K562 (cell line): ENCODE measurements at regions not wholly inside any gene's neighbourhood (a gene's known extent, or its start where the extent isn't known, plus 50 kb on each side); places are given as distances from the start of the nearest gene placed in this dataset.

ENCODE experiments used
- MAFG ChIP-seq: fragments of 450-650 bp; conservative IDR thresholded peaks from 2 replicates; pipeline ENCODE4 v1.6.1; 2016; ENCODE audit warnings: missing genetic modification characterization, missing compliant biosample characterization
- POLR2A ChIP-seq: fragments of 450-650 bp; conservative IDR thresholded peaks from 2 replicates; pipeline ENCODE4 v1.6.1; 2016
- POLR3A ChIP-seq: IDR thresholded peaks from 2 replicates; pipeline ENCODE4 v1.6.1; 2011; ENCODE audit warnings: borderline replicate concordance, mild to moderate bottlenecking, moderate library complexity; ENCODE audit not compliant: insufficient read length, insufficient read depth; ENCODE audit errors: extremely low read depth
- SP1 ChIP-seq: sonication (generic); formaldehyde crosslinking; IDR thresholded peaks from 2 replicates; pipeline ENCODE4 v1.8.1; 2022; ENCODE audit warnings: mild to moderate bottlenecking, missing genetic modification reagents
- TRIM28 ChIP-seq: fragments of 450-650 bp; IDR thresholded peaks from 2 replicates; pipeline ENCODE4 v1.6.1; 2017
- ZNF140 ChIP-seq: fragments of 250-450 bp; sonication (Bioruptor Pico); IDR thresholded peaks from 2 replicates; pipeline ENCODE4 v1.8.0; 2021; ENCODE audit warnings: moderate library complexity, mild to moderate bottlenecking, inconsistent platforms
- ZNF444 ChIP-seq: fragments of 250-450 bp; sonication (Bioruptor Pico); IDR thresholded peaks from 2 replicates; pipeline ENCODE4 v1.4.0; 2020; ENCODE audit warnings: mild to moderate bottlenecking, moderate library complexity

DNA sequence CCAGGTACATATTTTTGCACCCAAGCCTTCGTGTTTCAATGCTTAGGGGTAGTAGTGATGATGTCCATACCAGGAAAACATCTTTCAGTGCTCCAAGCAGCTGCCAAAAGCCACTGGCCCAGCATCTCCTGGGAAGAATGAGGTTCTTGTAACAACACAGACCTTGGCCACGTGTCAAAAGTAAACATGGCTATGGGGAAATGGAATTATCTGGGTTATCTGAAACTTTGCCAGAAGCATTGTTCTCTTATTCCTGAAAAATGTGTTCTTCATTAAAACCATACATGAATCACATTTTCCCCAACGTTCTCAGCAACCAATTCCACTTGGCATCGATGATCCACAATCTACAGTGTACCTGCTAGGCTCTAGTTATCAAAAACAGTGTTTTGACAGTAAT, 524.2 kb upstream of the EEF2KMT start:
- TF ChIP-seq MAFG (tag) (no peak), POLR3A (no peak), TRIM28 (no peak), SP1 (CRISPR knock-in tag) (no peak), POLR2A (no peak), ZNF140 (CRISPR knock-in tag) (no peak), ZNF444 (CRISPR knock-in tag) (no peak)
